ENCODE measurements at regions not wholly inside any gene's neighbourhood (a gene's known extent, or its start where the extent isn't known, plus 50 kb on each side); places are given as distances from the start of the nearest gene placed in this dataset.

DNA sequence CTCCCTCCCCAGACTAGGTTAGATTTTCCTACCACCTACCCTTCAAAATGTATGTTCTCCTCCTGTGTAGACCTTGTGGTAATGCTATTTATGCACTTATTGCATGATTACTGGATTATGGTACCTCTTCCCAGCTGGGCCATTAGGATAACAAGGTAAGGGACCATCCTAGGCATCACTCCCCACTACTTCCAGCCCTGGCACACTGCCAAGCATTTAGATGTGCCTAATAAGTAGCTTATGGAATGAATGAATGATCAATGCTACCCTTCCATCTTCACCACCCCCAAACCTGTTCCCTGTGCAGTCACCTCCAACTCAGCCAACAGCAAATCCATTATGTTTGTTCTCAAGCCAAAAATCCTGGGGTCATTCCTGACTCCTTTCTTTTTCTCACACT lies 93.4 kb downstream of the C1QL2 start:
- TF ChIP-seq, protein P1, sequence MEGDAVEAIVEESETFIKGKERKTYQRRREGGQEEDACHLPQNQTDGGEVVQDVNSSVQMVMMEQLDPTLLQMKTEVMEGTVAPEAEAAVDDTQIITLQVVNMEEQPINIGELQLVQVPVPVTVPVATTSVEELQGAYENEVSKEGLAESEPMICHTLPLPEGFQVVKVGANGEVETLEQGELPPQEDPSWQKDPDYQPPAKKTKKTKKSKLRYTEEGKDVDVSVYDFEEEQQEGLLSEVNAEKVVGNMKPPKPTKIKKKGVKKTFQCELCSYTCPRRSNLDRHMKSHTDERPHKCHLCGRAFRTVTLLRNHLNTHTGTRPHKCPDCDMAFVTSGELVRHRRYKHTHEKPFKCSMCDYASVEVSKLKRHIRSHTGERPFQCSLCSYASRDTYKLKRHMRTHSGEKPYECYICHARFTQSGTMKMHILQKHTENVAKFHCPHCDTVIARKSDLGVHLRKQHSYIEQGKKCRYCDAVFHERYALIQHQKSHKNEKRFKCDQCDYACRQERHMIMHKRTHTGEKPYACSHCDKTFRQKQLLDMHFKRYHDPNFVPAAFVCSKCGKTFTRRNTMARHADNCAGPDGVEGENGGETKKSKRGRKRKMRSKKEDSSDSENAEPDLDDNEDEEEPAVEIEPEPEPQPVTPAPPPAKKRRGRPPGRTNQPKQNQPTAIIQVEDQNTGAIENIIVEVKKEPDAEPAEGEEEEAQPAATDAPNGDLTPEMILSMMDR (conservative IDR thresholded peaks at IDR 0.05 in 1 of 2, IDR thresholded peaks at IDR 0.05 in 1 of 2; ENCODE audit: extremely low read depth in 1 of 2, insufficient read depth in 1 of 2, low read depth in 1 of 2, low read length in 2 of 2) = no peak
- TF ChIP-seq EZH2 (IDR thresholded peaks at IDR 0.05; ENCODE audit: borderline replicate concordance, low read length) = no peak

Data from mammary epithelial cell (primary cell).